Epithelial cell of esophagus (primary cell): ENCODE measurements at regions not wholly inside any gene's neighbourhood (a gene's known extent, or its start where the extent isn't known, plus 50 kb on each side); places are given as distances from the start of the nearest gene placed in this dataset.
"Not testable (repeated sequence)": the region's sequence is repeated elsewhere in the genome, so short reads cannot be mapped to it uniquely, and the experiment has no call there.

Source experiments
- DNase-seq: peaks from one replicate; pipeline ENCODE4 v3.0.0; 2010; ENCODE audit warnings: low read depth
- H3K4me3 ChIP-seq: 2 replicates; pipeline ENCODE4 v1.5.1; 2011; ENCODE audit warnings: mild to moderate bottlenecking, low read length, control low read depth
- CTCF ChIP-seq: IDR thresholded peaks from 2 replicates; pipeline ENCODE4 v1.5.1; 2011; ENCODE audit warnings: low read depth, mild to moderate bottlenecking, low read length, control low read depth, inconsistent platforms; ENCODE audit not compliant: insufficient read depth; ENCODE audit errors: missing control alignments

GRCh38 chr3:117047951-117048705 is 338.5 kb downstream of the TUSC7 start:
- TF ChIP-seq CTCF = no peak
- DNase-seq = no peak
- no peak overlapping the region for H3K4me3 ChIP-seq

GRCh38 chr3:117052395-117052794 is 342.8 kb downstream of the TUSC7 start:
- no peak overlapping the region for H3K4me3 ChIP-seq
- TF ChIP-seq CTCF = no peak
- DNase-seq = no peak

GRCh38 chr3:117054556-117054955 is 345.0 kb downstream of the TUSC7 start:
- DNase-seq = no peak
- no peak overlapping the region for H3K4me3 ChIP-seq
- no peak for TF ChIP-seq CTCF

- DNase-seq, H3K4me3 ChIP-seq: not testable (repeated sequence)
Observed at GRCh38 chr3:117056946-117057345, 347.4 kb downstream of the TUSC7 start.

GRCh38 chr3:117059067-117059955 is 349.7 kb downstream of the TUSC7 start:
- DNase-seq = peak; percentile 38

GRCh38 chr3:117059956-117060270 is 350.3 kb downstream of the TUSC7 start:
- no peak overlapping the region for H3K4me3 ChIP-seq
- no peak for DNase-seq
- TF ChIP-seq CTCF = no peak

More at GRCh38 chr3:117059067-117059955, 349.7 kb downstream of the TUSC7 start:
- peak; percentile 34 for TF ChIP-seq CTCF
- no peak overlapping the region for H3K4me3 ChIP-seq

GRCh38 chr3:117063930-117064329 is 354.4 kb downstream of the TUSC7 start:
- no peak for DNase-seq
- H3K4me3 ChIP-seq = no peak overlapping the region
- TF ChIP-seq CTCF = no peak
